Lung (tissue), 11 donors: ENCODE measurements at regions not wholly inside any gene's neighbourhood (a gene's known extent, or its start where the extent isn't known, plus 50 kb on each side); places are given as distances from the start of the nearest gene placed in this dataset.

Experiments used
- ATAC-seq: fragments of 200-7000 bp; cut with Tn5 transposase; one replicate; pipeline ENCODE4 v1.9.1; 2020; ENCODE audit warnings: moderate number of reproducible peaks; ENCODE audit not compliant: insufficient read depth, low FRiP score
- DNase-seq, 3 donors: peaks; one replicate each; pipeline ENCODE4 v3.0.0-alpha.2; 2013 to 2017
- H3K27ac ChIP-seq, 2 donors: one replicate each; pipeline ENCODE4 v1.5.1; 2013; ENCODE audit warnings: mild to moderate bottlenecking in 2 of 2, moderate library complexity in 2 of 2, control low read depth in 1 of 2, inconsistent platforms in 1 of 2, low read depth in 1 of 2, low read length in 1 of 2
- H3K27me3 ChIP-seq, 3 donors: one replicate each; pipeline ENCODE4 v1.5.1; 2013; ENCODE audit warnings: low read length in 2 of 3; ENCODE audit not compliant: control insufficient read depth in 3 of 3, insufficient read depth in 3 of 3
- H3K36me3 ChIP-seq, 4 donors: one replicate each; pipeline ENCODE4 v1.5.1; 2013; ENCODE audit warnings: low read length in 4 of 4, mild to moderate bottlenecking in 1 of 4, moderate library complexity in 1 of 4; ENCODE audit not compliant: control insufficient read depth in 4 of 4, insufficient read depth in 4 of 4
- H3K4me1 ChIP-seq, 5 donors: one replicate each; pipeline ENCODE4 v1.5.1; 2013; ENCODE audit warnings: low read length in 5 of 5, mild to moderate bottlenecking in 2 of 5, moderate library complexity in 1 of 5; ENCODE audit not compliant: control insufficient read depth in 5 of 5, insufficient read depth in 5 of 5
- H3K4me3 ChIP-seq: one replicate; pipeline ENCODE4 v1.5.1; 2013; ENCODE audit warnings: mild to moderate bottlenecking, control low read depth, moderate library complexity
- H3K9ac ChIP-seq, 2 donors: one replicate each; pipeline ENCODE4 v1.5.1; 2013; ENCODE audit warnings: low read length in 2 of 2, control low read depth in 1 of 2; ENCODE audit not compliant: insufficient read depth in 1 of 2
- H3K9me3 ChIP-seq, 4 donors: one replicate each; pipeline ENCODE4 v1.5.1; 2013; ENCODE audit warnings: low read length in 3 of 4, mild to moderate bottlenecking in 1 of 4, moderate library complexity in 1 of 4; ENCODE audit not compliant: control insufficient read depth in 4 of 4, insufficient read depth in 3 of 4
- WGBS, 2 donors: extraction: QIAGEN DNeasy Blood & Tissue Kit; methylation state at CpG; one replicate each; pipeline ENCODE4 v1.1.7; 2013; 5-methylcytosine and 5-hydroxymethylcytosine counted together
- TF ChIP-seq, protein P1 (sequence below): IDR thresholded peaks from 2 replicates; pipeline ENCODE4 v1.5.1; 2012; ENCODE audit warnings: mild to moderate bottlenecking; ENCODE audit errors: control extremely low read depth, extremely low read depth
- donor health status: control.
- donor health status: control.
- donor health status: Bipolar disorder and iron deficiency.
- donor health status: healthy.
- donor health status: DM: yes; HTN: yes; CAD: no.

DNA sequence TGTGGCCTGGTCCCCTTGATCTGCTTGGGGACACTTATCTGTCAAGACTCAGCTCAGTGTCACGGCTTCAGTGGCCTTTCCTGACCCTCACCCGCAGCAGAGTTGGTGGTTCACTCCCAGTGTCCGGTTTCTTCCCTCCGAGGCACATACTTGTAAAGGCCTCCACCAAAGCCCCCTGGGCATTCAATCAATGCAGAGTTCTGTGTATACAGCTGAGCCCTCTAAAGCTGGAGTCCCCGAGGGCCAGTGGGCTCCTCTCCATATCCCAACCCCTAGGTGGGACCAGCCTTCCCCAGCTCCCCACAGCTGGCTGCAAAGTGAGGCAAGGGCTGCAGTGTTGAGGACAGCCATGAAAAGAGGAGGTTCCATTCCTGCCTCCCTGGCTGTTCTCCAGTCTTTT is 70.9 kb upstream of the RGMA start:
- ATAC-seq, result no peak

DNA sequence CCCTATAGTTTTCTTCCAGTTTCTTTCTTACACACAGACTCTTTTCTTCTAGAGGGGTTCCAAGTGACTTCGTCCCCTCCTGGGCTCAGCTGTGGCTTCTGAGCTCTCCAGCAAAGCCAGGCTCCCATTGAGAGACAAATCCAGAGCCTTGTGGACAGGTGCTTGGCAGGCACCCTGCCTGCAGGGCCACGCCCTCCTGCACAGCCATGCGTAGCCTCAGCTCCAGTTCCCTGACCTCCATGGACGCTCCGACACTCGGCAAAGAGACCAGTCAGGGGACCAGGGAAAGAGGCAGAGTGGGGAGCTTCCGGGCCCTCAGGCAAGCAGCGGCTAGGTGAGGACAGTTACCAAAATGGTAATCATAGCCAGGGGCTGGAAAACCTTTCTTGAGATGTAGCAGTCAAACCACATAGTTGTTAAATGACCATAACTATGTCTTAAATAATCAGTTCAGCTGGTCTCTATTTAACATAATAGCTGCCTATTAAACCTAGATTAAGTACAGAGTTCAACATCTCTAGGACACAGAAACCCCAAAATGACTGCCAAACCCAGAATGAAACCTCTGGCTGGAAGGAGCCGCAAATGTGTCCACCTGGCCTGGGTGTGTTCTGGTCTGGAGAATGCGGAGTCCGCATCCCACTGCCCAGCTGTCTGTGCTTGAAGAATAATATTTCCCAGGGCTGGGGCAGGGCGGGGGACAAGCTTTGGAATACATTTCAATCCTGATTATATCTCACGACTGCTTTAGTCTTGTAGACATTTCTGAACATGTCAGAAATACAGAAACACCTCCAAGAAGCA is 69.3 kb upstream of the RGMA start:
- TF ChIP-seq, protein P1, sequence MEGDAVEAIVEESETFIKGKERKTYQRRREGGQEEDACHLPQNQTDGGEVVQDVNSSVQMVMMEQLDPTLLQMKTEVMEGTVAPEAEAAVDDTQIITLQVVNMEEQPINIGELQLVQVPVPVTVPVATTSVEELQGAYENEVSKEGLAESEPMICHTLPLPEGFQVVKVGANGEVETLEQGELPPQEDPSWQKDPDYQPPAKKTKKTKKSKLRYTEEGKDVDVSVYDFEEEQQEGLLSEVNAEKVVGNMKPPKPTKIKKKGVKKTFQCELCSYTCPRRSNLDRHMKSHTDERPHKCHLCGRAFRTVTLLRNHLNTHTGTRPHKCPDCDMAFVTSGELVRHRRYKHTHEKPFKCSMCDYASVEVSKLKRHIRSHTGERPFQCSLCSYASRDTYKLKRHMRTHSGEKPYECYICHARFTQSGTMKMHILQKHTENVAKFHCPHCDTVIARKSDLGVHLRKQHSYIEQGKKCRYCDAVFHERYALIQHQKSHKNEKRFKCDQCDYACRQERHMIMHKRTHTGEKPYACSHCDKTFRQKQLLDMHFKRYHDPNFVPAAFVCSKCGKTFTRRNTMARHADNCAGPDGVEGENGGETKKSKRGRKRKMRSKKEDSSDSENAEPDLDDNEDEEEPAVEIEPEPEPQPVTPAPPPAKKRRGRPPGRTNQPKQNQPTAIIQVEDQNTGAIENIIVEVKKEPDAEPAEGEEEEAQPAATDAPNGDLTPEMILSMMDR, result no peak
- ATAC-seq, result no peak
- H3K4me1 ChIP-seq, result no peaks in the 10 kb centered on the region
- peaks cover 0 to 8% (median 0%) of the 10 kb centered on the region in 4 donors for H3K9me3 ChIP-seq
- H3K27ac ChIP-seq, result no peak overlapping the region
- no peak overlapping the region for H3K9ac ChIP-seq
- H3K4me3 ChIP-seq, result no peak overlapping the region
- no peak for DNase-seq
- 89 to 96% methylated on average over 13 of the region's 13 CpGs for WGBS, 2 donors
- H3K27me3 ChIP-seq, result no peaks in the 10 kb centered on the region
- no peaks in the 10 kb centered on the region for H3K36me3 ChIP-seq

More for the DNA sequence above, 70.9 kb upstream of the RGMA start:
- TF ChIP-seq, protein P1, result no peak
- DNase-seq, result no peak
- H3K4me3 ChIP-seq, result no peak overlapping the region
- H3K27ac ChIP-seq, result no peak overlapping the region
- no peak overlapping the region for H3K9ac ChIP-seq
- WGBS, 2 donors, result 65 to 84% methylated on average over 5 of the region's 5 CpGs
- H3K4me1 ChIP-seq, result peaks cover 0 to 2% (median 0%) of the 10 kb centered on the region in 5 donors
- H3K27me3 ChIP-seq, result peaks cover 0 to 4% (median 0%) of the 10 kb centered on the region in 3 donors
- no peaks in the 10 kb centered on the region for H3K36me3 ChIP-seq
- H3K9me3 ChIP-seq, result peaks cover 0 to 9% (median 0%) of the 10 kb centered on the region in 4 donors

DNA sequence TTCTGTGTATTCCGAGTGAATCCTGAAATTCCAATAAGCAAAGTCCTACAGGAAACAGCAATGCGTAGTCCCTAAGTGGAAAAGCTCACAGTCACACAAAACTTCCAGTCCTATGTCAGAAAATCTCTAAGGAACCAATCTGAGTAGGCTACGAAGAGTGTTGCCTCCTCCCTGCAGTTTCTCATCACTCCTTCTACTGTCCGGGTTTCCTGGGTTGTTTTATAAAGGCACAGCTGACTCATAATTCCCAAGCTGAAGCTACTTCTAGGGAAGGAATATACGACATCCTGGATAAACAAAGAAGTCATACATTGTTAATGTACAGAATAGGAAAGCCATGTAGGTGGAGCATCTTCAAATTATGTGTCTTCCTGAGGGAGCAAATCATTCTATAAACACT is 65.7 kb upstream of the RGMA start:
- H3K27ac ChIP-seq, result no peak overlapping the region
- DNase-seq, result no peak
- H3K9ac ChIP-seq, result no peak overlapping the region
- H3K27me3 ChIP-seq, result no peaks in the 10 kb centered on the region
- no peaks in the 10 kb centered on the region for H3K36me3 ChIP-seq
- peaks cover 0 to 5% (median 0%) of the 10 kb centered on the region in 5 donors for H3K4me1 ChIP-seq
- H3K9me3 ChIP-seq, result peaks cover 0 to 8% (median 0%) of the 10 kb centered on the region in 4 donors
- TF ChIP-seq, protein P1, result no peak
- no peak for ATAC-seq
- H3K4me3 ChIP-seq, result no peak overlapping the region
- 73 to 86% methylated on average over 5 of the region's 5 CpGs for WGBS, 2 donors

DNA sequence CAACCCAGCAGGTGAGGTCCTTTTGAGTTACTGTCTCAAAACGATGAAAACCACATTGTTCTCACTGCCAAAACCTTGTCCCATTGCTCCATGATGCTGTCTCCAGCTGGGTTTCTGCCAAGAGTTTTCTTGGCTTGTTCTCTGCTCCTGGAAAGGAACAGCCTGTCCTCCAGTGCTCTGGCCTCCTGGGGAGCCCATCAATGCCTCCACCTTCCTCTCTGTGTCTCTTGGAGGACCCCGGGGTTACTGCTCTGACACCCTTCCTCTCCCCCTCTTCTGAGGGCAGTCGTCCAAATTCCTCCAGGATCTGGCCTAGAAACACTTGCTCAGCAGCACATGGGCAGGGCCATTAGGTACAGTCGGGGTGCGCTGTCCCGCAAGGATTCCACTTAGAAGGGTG is 63.9 kb upstream of the RGMA start:
- Histone ChIP-seq H3K27me3 (no peaks in the 10 kb centered on the region), H3K27ac (no peak overlapping the region), H3K4me1 (peaks cover 0 to 5% (median 0%) of the 10 kb centered on the region in 5 donors), H3K36me3 (no peaks in the 10 kb centered on the region), H3K4me3 (no peak overlapping the region), H3K9ac (no peak overlapping the region), H3K9me3 (peaks cover 0 to 8% (median 0%) of the 10 kb centered on the region in 4 donors)
- no peak for ATAC-seq
- 45 to 59% methylated on average over 6 of the region's 6 CpGs for WGBS, 2 donors
- TF ChIP-seq, protein P1, result no peak
- DNase-seq, result peak; percentile 64 to 89 (median 81)
